ENCODE measurements at regions not wholly inside any gene's neighbourhood (a gene's known extent, or its start where the extent isn't known, plus 50 kb on each side); places are given as distances from the start of the nearest gene placed in this dataset.

DNA sequence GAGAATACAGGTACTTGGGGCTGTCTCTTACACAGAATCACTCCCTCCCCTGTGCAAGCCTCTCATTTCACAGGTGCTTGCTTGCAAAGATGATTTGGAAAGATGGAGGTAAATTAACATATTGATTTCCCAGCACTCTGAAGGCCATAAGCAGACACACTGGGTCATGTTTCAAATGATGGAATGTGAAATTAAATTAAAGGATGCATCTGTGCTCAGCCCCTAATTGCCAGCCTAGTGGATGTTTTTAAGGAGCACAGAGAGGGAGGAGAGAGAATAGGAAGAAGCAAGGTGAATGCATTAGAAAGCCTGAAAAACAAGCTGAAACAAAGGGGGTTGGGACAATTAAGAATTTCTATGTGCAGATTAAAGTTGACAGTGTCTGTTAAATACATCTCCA lies 96.1 kb upstream of the GRIP1 start:
- Histone ChIP-seq H3K9ac (ENCODE audit: control insufficient read depth, extremely low read depth, insufficient read depth, low read length) (no peak overlapping the region), H3K4me3 (ENCODE audit: control insufficient read depth in 2 of 3, extremely low read depth in 1 of 3, insufficient read depth in 2 of 3, low read depth in 1 of 3, low read length in 3 of 3) (no peak overlapping the region), H3K9me3 (ENCODE audit: control insufficient read depth, low read depth, low read length) (no peaks in the 10 kb centered on the region), H3K27me3 (ENCODE audit: control insufficient read depth, extremely low read depth, insufficient read depth, low read length) (no peaks in the 10 kb centered on the region), H3K36me3 (ENCODE audit: control insufficient read depth in 2 of 2, extremely low read depth in 1 of 2, insufficient read depth in 2 of 2, low read length in 2 of 2) (no peaks in the 10 kb centered on the region), H3K27ac (ENCODE audit: control insufficient read depth, insufficient read depth, low read length) (no peak overlapping the region), H3K4me2 (ENCODE audit: control insufficient read depth, extremely low read depth, insufficient read depth, low read depth, low read length) (no peak overlapping the region), H3K4me1 (ENCODE audit: control insufficient read depth, extremely low read depth, insufficient read depth, low read length) (peaks cover 3% of the 10 kb centered on the region), H3K9me1 (ENCODE audit: control insufficient read depth, extremely low read depth, insufficient read depth, low read length) (no peaks in the 10 kb centered on the region), H4K20me1 (ENCODE audit: control insufficient read depth, extremely low read depth, insufficient read depth, low read length) (no peaks in the 10 kb centered on the region), H3K79me2 (ENCODE audit: control insufficient read depth, insufficient read depth, low read length) (no peaks in the 10 kb centered on the region), H2AFZ (ENCODE audit: control insufficient read depth, low read length) (no peak overlapping the region)
- dilution Hi-C loops (cut with MboI; ENCODE audit: extremely low pct_ligation_motif_present, low sequenced_read_pairs) = no loop called here
- FAIRE-seq = no peak
- DNase-seq (ENCODE audit: low read depth, low spot score) = no peak
- no peak for TF ChIP-seq EZH2 (IDR thresholded peaks at IDR 0.05; ENCODE audit: low read length)
- TF ChIP-seq, protein P1, sequence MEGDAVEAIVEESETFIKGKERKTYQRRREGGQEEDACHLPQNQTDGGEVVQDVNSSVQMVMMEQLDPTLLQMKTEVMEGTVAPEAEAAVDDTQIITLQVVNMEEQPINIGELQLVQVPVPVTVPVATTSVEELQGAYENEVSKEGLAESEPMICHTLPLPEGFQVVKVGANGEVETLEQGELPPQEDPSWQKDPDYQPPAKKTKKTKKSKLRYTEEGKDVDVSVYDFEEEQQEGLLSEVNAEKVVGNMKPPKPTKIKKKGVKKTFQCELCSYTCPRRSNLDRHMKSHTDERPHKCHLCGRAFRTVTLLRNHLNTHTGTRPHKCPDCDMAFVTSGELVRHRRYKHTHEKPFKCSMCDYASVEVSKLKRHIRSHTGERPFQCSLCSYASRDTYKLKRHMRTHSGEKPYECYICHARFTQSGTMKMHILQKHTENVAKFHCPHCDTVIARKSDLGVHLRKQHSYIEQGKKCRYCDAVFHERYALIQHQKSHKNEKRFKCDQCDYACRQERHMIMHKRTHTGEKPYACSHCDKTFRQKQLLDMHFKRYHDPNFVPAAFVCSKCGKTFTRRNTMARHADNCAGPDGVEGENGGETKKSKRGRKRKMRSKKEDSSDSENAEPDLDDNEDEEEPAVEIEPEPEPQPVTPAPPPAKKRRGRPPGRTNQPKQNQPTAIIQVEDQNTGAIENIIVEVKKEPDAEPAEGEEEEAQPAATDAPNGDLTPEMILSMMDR (optimal IDR thresholded peaks at IDR 0.05 in 1 of 3, IDR thresholded peaks at IDR 0.05 in 1 of 3, conservative IDR thresholded peaks at IDR 0.05 in 1 of 3; ENCODE audit: extremely low read depth in 1 of 3, insufficient read depth in 2 of 3, low read length in 3 of 3) = no peak

DNA sequence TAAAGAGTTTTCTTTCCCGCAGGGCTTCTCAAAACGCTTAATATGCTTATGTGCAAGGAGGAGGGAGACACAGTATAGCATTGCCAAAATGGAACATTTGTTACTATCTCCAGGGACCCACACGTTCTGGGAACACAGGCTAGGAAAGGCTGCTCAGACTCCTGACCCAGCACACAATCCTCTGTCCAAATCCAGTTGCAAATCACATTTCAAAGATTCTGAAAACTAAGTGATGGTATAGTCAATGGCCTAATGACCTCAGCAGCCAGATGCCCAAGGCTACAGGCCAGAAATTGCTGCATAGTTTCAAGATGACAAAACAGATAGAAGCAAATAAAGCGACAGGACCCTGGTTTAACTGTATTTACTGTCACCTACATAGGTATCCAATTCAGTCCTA lies 97.0 kb upstream of the GRIP1 start:
- Histone ChIP-seq H3K9ac (ENCODE audit: control insufficient read depth, extremely low read depth, insufficient read depth, low read length) (no peak overlapping the region), H3K9me3 (ENCODE audit: control insufficient read depth, low read depth, low read length) (no peaks in the 10 kb centered on the region), H3K27me3 (ENCODE audit: control insufficient read depth, extremely low read depth, insufficient read depth, low read length) (no peaks in the 10 kb centered on the region), H3K4me1 (ENCODE audit: control insufficient read depth, extremely low read depth, insufficient read depth, low read length) (peaks cover 3% of the 10 kb centered on the region), H3K27ac (ENCODE audit: control insufficient read depth, insufficient read depth, low read length) (no peak overlapping the region), H3K79me2 (ENCODE audit: control insufficient read depth, insufficient read depth, low read length) (no peaks in the 10 kb centered on the region), H4K20me1 (ENCODE audit: control insufficient read depth, extremely low read depth, insufficient read depth, low read length) (no peaks in the 10 kb centered on the region), H2AFZ (ENCODE audit: control insufficient read depth, low read length) (no peak overlapping the region), H3K9me1 (ENCODE audit: control insufficient read depth, extremely low read depth, insufficient read depth, low read length) (no peaks in the 10 kb centered on the region), H3K4me2 (ENCODE audit: control insufficient read depth, extremely low read depth, insufficient read depth, low read depth, low read length) (no peak overlapping the region), H3K4me3 (ENCODE audit: control insufficient read depth in 2 of 3, extremely low read depth in 1 of 3, insufficient read depth in 2 of 3, low read depth in 1 of 3, low read length in 3 of 3) (no peak overlapping the region), H3K36me3 (ENCODE audit: control insufficient read depth in 2 of 2, extremely low read depth in 1 of 2, insufficient read depth in 2 of 2, low read length in 2 of 2) (no peaks in the 10 kb centered on the region)
- DNase-seq (ENCODE audit: low read depth, low spot score) (no peak), FAIRE-seq (no peak)
- dilution Hi-C loops (cut with MboI; ENCODE audit: extremely low pct_ligation_motif_present, low sequenced_read_pairs) = no loop called here
- no peak for TF ChIP-seq EZH2 (IDR thresholded peaks at IDR 0.05; ENCODE audit: low read length)
- TF ChIP-seq, protein P1 (optimal IDR thresholded peaks at IDR 0.05 in 1 of 3, IDR thresholded peaks at IDR 0.05 in 1 of 3, conservative IDR thresholded peaks at IDR 0.05 in 1 of 3; ENCODE audit: extremely low read depth in 1 of 3, insufficient read depth in 2 of 3, low read length in 3 of 3) = no peak

Measured in keratinocyte (primary cell).